ENCODE measurements at regions not wholly inside any gene's neighbourhood (a gene's known extent, or its start where the extent isn't known, plus 50 kb on each side); places are given as distances from the start of the nearest gene placed in this dataset.

DNA sequence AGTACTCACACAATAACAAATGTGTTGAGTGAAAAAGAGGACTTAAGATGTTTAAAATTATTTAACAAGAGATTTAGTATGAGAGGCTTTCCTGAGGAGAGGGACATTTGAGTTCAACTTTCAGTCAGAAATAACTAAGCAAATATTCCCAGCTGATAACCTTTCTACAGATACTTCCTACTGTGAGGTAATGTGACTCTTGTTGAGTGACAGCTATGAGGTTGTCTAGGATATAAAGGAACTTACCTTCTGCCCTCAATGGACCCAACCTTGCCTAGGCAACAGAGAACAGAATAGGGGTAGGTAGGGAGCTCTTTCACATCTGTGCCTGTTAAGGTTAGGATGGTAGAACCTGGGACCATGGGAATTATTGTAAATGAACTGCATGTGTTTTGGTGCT, 54.7 kb downstream of the GLUD2 start:
- DNase-seq = no peak

DNA sequence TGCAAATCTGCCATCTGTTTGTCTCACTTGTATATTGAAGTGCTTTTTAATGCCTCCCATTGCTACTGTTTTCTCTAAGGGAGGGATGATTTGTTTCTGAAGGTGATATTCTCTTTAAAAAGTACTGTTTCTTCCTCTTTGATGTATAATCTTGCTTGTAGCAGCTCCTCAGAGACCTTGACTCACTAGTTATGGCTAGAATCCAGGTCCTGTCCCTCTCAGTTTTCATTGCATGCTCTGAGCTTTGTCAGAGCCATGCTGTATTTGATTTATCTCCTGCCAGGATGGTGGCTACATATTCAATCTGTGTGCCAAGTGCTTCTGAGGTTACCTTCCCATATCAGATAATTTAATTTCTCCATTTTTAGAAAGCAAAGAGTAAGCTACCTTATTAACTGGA, 56.0 kb downstream of the GLUD2 start:
- no peak for DNase-seq

- DNase-seq = no peak
Measured at GRCh38 chrX:121106484-121107235, 59.2 kb downstream of the GLUD2 start.

DNA sequence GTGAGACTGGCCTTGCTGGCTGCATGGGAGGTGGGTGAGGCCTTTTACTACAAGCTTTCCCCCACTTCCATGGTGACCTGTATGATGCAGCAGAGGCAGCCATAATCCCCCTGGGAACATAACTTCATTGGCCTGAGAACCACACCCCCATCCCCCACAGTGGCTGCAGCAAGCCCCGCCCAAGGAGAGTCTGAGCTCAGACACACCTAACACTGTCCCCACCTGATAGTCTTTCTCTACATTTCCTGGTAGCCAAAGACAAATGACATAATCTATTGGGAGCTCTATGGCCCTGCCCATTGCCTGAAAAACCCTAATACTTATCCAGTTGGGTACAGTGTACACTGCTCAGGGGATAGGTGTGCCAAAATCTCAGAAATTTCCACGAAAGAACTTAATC, 62.6 kb downstream of the GLUD2 start:
- DNase-seq = no peak

DNA sequence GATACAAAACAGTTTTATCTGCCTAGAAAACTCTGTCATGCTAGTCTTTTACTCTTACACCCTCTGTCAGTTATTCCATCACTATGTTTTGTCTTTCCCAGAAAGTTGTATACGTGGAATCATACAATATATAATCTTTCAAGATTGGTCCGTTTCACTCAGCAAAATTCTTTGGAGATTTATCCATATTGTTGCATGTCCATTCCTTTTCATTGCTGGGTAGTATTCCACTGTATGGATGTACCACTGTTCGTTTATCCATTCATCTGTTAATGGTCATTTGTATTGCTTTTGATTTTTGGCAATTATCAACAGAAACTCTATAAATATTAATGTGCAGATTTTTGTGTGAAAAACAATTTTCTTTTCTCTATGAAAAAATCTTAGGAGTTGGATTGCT, 63.1 kb downstream of the GLUD2 start:
- no peak for DNase-seq

- DNase-seq = no peak
Measured at GRCh38 chrX:121114691-121115090, 67.3 kb downstream of the GLUD2 start.

- DNase-seq = no peak
Measured at GRCh38 chrX:121120690-121121605, 73.5 kb downstream of the GLUD2 start.

GRCh38 chrX:121122332-121122731, 74.9 kb downstream of the GLUD2 start:
- no peak for DNase-seq

DNA sequence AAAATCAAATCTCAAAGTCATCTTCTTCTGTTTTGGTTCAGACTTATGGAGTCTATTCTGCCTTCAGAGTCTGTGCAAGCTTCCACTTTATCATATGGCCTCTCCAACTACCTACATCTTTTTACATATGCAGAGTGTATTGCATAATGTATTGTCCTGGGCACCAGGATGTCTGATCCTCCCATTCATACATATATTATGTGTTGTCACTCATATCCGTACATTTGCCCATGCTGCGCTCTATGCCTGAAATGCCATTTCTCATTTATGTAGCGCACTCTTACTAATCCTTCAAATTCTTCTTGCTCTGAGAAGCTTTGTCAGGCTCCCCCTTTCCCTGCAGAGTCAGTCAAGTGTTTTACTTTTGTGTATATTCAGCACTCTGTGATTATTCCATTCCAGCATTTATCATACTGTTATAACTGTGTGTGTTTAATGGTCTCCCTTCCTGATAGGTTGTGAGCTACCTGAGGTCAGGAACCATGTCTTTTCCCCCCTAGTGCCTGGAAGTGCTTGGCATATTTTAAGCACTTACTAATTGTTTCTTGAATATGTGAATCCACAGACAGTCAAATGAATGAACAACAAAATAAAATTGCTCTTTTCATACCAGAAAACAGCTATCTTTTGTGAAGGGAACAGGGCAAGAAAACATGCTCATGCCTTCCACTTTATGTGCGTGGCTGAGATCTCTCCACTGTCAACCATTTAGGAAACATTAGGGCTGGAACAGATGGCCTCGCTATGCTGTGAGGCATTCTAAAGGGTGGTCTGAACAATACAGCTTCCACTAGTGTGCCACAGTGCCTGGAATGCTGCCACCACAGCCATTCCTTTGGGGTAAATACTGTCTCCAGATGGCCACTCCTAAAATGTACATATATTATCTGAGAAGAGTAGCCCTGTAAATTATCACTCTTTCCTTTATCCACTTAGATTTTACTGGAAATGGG, 81.8 kb downstream of the GLUD2 start:
- no peak for DNase-seq

GRCh38 chrX:121132675-121133074, 85.3 kb downstream of the GLUD2 start:
- no peak for DNase-seq

- no peak for DNase-seq
Measured at GRCh38 chrX:121135488-121136207, 88.2 kb downstream of the GLUD2 start.

GRCh38 chrX:121146059-121146628, 98.7 kb downstream of the GLUD2 start:
- DNase-seq = no peak

GRCh38 chrX:121150217-121150616, 102.8 kb downstream of the GLUD2 start:
- DNase-seq = no peak

- DNase-seq = no peak
Measured at GRCh38 chrX:121151293-121151692, 103.9 kb downstream of the GLUD2 start.

GRCh38 chrX:121154858-121155404, 107.5 kb downstream of the GLUD2 start:
- no peak for DNase-seq

- no peak for DNase-seq
Measured at GRCh38 chrX:121160987-121161386, 113.6 kb downstream of the GLUD2 start.

- DNase-seq = no peak
Measured at GRCh38 chrX:121161501-121161933, 114.1 kb downstream of the GLUD2 start.

DNA sequence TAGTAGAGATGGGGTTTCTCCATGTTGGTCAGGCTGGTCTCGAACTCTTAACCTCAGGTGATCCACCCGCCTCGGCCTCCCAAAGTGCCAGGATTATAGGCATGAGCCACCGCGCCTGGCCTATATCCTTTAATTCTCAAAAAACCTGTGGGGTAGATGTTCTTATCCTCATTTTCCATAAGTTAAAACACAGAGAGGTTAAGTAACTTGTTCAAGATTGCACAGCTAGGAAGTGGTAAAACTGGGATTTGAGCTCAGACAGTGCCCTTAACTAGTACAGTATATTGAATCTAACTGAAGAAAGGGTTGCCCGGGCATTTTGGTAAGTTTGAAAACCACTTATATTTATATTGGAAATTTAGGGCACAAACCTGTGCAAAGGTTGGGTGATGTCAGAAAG, 116.0 kb downstream of the GLUD2 start:
- DNase-seq = no peak

GRCh38 chrX:121165930-121166359, 118.5 kb downstream of the GLUD2 start:
- no peak for DNase-seq

DNA sequence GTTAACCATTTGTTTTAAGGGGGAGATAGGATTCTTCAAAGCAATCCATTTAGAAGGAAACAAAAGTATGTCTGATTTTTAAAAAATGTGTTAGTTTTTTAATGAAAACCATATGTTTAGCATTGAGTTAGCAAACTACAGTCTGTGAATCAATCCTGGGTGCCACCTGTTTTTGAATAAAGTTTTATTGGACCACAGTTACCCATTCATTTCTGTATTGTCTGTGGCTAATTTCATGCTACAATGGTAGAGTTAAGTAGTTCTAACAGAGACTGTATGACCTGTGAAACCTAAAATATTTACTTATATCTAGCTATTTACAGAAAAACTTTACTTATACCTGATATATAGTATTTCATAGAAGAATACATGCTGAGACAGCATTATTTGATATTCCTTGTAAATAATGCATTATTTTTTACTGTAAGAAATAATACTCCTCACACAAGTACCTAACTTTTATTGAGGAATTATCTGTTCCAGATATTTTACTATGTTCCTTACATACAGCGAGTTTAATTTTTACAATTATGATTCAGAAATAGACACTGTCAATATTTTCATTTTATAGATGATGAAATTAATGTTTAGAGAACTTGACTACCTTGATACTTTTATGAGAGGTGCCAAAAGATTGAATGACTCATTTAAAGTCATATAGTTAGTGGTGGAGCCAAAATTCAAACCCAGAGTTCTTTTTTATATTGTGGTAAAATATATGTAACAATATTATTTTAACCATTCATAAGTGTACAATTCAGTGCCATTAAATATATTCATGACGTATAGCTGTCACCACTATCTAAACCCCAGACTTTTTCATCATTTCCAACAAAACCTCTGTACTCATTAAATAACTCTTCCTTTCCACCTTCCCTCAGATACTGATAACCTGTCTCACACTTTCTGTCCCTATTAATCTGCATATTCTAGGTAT, 122.0 kb downstream of the GLUD2 start:
- DNase-seq = no peak
